Ammon's horn (tissue), 1 donor: ENCODE measurements at regions not wholly inside any gene's neighbourhood (a gene's known extent, or its start where the extent isn't known, plus 50 kb on each side); places are given as distances from the start of the nearest gene placed in this dataset.
A peak's percentile ranks its signal among the peaks of the same experiment; 100 is the strongest.
"Not testable (repeated sequence)": the region's sequence is repeated elsewhere in the genome, so short reads cannot be mapped to it uniquely, and the experiment has no call there.

Experiments used
- DNase-seq: peaks from one replicate; pipeline ENCODE4 v3.0.0-alpha.2; 2016; ENCODE audit warnings: low spot score

DNA sequence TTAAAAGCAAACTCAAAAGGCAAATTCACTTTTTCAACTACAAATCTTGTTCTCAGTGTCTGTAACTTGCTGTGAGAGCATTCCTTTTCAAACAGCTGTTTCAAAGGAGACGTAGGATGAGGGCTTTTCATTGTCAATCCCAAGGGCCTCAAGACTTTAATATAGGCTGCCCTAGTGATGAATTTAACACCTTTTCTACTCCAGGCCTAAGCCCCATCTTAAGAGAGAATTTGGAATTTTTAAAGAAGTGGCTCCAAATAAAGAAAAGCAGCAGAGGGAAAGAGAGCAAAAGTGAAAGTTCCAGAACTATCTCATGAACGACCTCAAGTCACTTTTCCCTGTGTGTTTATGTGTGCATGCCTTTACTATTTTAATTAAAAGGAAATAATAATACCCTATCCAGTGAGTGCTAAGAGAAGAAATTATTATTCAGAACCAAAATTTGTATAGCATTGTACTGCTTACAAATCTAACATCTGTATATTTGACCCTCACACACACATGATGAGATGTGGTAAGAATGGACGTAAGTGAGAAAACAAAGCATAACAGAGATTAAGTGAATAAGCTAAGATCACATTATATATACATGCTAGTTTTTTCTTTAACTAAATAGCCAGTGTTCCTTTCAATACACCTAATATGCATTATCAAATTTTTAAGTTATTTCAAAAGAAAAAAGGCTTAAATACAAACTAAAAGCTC lies 196.4 kb downstream of the VGLL3 start:
- no peak for DNase-seq

GRCh38 chr3:86793786-86794185 lies 197.2 kb downstream of the VGLL3 start:
- DNase-seq, result peak; percentile 31

- no peak for DNase-seq
Observed at GRCh38 chr3:86792316-86792715, 198.6 kb downstream of the VGLL3 start.

GRCh38 chr3:86790884-86791549 lies 199.9 kb downstream of the VGLL3 start:
- no peak for DNase-seq

DNA sequence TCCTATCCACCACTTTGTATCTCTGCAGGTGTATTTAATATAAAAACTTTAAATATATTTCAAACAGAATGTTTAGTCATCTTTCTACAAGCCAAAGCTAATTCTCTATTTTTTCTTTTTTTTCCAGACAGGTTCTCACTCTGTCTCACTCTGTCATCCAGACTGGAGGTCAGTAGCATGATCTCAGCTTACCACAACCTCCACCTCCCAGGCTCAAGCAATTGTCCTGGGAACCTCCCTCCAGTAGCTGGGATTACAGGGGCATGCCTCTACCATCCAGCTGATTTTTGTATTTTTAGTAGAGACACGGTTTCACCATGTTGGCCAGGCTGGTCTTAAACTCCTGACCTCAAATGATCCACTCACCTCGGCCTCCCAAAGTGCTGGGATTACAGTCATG lies 202.6 kb downstream of the VGLL3 start:
- DNase-seq, result no peak

DNA sequence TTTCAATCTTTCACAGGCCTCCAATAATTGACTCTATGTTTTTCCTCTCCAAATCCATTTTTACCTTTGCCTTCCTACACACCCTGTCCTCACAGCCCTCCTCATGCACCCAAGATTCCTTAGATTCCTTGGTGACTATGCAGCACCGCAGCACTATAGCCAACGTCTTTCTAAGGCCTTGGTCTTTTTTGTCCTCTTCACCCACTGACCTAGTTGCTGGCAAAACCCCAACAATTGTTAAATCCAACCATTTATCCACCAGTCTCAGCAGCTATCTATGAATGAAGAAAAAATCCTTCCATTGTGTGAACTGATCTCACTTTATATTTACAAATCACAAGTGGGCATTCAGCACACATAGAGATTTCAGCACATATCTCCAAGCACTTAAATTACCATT lies 203.9 kb downstream of the VGLL3 start:
- peak; percentile 24 for DNase-seq

- DNase-seq, result no peak
Observed at GRCh38 chr3:86785386-86785785, 205.6 kb downstream of the VGLL3 start.

DNA sequence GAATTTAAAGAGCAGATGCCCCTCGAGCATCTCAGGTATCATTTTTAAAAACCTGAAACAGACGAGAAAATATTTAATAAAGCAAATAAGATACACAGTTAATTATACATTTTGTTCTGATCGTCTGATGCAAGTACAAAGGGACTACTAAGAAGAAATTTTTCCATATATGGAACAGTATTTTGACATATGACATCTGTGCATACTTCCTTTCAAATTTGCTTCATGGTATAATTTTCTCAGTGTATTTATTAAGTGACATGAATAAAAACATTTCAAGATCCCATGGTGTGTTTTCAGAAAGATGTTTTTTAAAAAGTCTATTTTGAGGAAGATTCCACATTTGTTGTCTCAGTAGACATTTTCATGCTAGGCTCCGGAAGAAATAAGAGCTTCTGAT lies 208.1 kb downstream of the VGLL3 start:
- no peak for DNase-seq

DNA sequence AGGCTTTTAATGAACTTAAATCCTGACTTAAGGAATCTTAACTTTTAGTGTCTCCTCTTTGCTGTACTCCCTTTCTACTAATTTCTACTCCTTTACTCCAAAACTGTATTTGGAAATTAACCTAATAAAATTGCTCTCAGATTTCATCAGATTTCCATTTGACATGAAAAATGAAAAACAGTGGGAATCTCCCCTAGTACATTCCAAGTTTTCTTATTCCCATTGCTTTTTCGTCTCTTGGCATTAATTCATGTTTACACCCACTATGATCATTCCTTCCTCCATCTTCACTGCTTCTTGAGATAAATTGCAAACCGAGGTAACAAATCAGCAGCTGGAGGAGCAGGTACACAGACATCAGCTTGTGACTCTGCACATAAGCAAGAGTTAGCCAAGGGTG lies 208.7 kb downstream of the VGLL3 start:
- no peak for DNase-seq

DNA sequence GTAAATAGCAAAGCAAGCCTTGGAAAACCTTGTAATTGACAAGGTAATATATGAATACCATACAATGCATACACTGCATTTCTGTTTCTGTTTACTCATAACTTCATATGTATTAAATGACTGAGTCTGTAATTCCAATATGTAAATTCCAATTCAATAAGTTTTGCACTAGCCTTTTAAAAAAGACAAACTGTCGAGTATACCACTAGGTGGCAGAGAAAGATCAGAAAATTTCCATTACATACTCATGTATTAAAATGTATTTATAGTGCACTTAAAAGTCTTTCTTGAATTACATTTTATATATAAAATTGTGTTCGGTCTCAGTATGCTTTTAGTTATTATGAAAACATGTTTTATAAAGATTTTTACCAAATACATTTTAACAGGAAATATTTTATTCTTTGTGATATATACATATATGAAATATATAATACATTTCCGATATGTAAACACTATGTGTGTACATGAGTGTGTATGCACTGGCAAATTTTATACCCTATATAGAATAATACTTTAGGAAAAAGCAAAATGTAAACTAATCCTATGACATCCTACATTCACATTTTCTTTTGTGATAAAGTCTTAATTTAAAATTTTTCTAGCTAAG lies 216.8 kb downstream of the VGLL3 start:
- peak; percentile 50 for DNase-seq

- no peak for DNase-seq
Observed at GRCh38 chr3:86772699-86773098, 218.2 kb downstream of the VGLL3 start.

DNA sequence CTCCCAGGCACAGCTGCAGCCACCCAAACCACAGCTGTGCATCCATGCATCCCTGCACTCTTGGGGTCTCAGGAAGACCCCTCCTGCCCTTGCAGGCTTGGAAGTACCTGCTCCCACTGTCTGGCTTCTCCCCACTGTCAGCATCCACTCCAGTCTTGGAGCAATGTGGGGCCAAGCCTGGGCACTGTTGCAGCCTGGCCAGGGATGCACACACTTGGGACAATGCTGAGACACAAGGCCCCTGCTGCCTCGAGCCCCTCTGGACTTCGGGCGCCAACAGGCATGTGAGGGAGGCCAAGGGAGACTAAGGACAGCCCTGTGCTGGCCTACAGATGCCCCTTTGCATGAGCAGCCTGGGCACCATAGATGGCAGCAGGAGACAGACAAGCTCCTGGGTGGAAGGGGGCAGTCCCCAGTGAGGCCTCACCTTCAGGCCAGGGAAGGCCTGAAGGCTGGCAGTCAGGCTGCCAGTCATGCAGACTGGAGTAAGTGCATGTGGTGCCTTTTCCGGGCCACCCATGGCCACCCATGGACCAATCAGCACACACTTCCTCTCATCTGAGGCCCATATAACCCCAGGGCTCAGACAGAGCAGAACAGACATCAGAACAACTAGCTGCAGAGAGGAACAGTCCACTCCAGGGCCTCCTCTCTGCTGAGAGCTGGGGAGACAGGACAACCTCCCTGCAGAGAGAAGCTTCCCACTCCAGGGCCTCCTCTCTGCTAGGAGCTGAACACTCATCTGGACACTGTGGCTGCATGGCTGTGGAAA lies 219.0 kb downstream of the VGLL3 start:
- no peak for DNase-seq

- DNase-seq, result no peak
Observed at GRCh38 chr3:86766331-86766730, 224.6 kb downstream of the VGLL3 start.

DNA sequence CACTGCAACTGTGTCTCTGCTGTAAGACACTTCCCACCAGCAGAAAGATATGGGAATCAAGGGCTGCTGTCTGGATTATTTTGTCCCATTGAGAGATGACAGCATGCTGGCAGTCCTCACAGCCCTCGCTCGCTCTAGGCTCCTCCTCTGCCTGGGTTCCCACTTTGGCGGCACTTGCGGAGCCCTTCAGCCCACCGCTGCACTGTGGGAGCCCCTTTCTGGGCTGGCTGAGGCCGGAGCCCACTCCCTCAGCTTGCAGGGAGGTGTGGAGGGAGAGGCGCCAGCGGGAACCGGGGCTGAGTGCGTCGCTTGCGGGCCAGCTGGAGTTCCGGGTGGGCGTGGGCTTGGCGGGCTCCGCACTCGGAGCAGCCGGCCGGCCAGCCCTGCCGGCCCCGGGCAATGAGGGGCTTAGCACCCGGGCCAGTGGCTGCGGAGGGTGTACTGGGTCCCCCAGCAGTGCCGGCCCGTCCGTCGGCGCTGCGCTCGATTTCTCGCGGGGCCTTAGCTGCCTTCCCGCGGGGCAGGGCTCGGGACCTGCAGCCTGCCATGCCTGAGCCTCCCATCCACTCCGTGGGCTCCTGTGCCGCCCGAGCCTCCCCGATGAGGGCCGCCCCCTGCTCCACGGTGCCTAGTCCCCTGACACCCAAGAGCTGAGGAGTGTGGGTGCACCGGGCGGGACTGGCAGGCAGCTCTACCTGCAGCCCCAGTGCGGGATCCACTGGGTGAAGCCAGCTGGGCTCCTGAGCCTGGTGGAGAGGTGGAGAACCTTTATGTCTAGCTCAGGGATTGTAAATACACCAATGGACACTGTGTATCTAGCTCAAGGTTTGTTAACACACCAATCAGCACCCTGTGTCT lies 233.4 kb downstream of the VGLL3 start:
- DNase-seq, result not testable (repeated sequence)

GRCh38 chr3:86748015-86748414 lies 242.9 kb downstream of the VGLL3 start:
- DNase-seq, result no peak

DNA sequence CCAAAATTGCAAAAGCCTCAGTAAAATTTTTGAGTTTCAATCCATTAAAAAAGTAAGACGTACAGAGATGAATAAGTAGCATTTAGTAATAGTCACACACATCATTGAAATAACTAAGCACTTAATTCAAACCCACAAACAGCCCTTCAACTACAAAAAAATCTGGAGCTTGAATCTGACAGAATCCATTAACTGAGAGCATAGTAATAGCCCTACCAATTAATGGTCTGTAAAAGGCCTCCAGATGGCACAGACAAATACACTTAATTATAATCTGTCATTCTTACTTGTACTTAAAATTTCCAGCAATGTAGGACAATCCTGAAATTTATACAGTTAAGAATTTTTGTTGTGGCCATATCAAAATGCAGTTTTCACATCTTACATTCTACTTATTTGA lies 246.9 kb downstream of the VGLL3 start:
- no peak for DNase-seq

GRCh38 chr3:86743233-86743632 lies 247.7 kb downstream of the VGLL3 start:
- DNase-seq, result no peak

- no peak for DNase-seq
Observed at GRCh38 chr3:86740751-86741150, 250.2 kb downstream of the VGLL3 start.

GRCh38 chr3:86739244-86739643 lies 251.7 kb downstream of the VGLL3 start:
- DNase-seq, result no peak

DNA sequence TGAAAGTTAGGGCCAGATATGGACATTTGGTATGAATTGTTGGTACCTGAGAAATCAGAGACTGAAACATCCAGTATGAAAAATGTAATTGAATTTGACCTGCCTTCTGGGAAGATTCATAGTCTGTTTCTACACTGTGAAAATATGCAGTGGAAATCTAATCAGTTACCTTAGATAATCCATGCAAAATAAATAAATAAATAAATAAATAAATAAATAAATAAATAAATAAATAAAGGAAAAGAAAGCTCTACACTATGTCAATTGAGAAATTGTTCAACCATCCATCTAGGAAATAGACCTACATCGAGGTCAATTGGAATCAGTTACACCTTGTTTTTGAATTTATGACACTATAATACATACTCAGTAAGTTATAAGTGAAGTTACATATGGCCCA lies 252.3 kb downstream of the VGLL3 start:
- no peak for DNase-seq

DNA sequence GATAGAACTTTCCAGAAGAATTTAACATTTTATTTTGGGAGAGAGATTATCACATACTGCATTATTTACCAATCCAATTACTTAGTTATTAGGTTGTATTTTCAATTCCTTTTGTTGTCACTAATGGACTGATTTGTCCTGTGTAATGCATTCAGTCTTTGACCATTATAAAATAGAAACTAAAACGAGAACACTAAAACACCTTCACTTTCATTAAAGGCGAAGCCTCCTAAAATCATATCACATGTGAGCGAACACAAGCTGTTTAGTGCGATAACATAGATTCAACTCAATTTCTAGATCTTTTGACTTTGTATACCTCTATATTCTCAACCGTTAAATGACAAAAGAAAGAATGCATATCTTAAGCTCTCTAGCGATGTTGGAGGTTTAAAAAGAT lies 253.4 kb downstream of the VGLL3 start:
- DNase-seq, result no peak

GRCh38 chr3:86733257-86733656 lies 257.7 kb downstream of the VGLL3 start:
- DNase-seq, result no peak
